PC-9 (cell line): ENCODE measurements at regions not wholly inside any gene's neighbourhood (a gene's known extent, or its start where the extent isn't known, plus 50 kb on each side); places are given as distances from the start of the nearest gene placed in this dataset.

Experiments used
- EZH2 ChIP-seq: fragments of 200-600 bp; sonication (generic); IDR thresholded peaks from 2 replicates; pipeline ENCODE4 v1.8.0; 2017; ENCODE audit warnings: antibody characterized with exemption, low read depth
- TF ChIP-seq, protein P1 (sequence below): fragments of 200-600 bp; sonication (generic); conservative IDR thresholded peaks from 2 replicates; pipeline ENCODE4 v1.6.1; 2017; ENCODE audit warnings: mixed run types, antibody characterized with exemption, mild to moderate bottlenecking, moderate library complexity

DNA sequence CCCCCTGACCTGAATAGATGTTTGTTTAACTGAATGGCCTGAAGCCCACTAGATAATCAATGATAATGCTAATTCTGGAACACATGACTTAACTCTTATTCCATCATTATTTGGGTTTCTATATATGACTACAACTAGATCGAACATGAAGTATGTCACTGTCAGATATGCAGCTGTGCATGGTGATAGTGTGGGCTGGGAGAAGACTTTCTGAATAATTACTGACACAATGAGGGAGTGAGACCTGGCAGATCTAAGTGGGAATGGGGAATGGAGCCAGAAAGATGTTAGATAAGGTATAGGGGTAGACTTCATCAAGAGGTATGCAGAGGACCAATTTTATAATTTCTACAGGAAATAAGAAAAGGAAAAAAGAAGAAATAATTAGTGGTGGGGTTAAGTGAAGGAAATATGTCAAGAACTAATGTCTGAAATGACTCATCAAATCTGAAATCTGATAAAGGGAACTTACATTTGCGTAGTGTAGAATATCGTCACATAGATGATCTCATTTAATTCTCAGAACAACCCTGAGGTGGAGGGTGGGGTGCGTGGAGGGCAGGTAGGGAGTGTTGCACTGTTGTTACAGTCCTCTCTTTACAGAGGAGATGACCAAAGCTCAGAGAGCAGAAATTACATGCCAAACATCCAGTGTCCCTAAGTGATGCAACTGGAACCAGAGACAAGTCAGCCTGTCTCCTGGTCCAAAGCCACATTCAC is 68.2 kb upstream of the EED start:
- TF ChIP-seq, protein P1, sequence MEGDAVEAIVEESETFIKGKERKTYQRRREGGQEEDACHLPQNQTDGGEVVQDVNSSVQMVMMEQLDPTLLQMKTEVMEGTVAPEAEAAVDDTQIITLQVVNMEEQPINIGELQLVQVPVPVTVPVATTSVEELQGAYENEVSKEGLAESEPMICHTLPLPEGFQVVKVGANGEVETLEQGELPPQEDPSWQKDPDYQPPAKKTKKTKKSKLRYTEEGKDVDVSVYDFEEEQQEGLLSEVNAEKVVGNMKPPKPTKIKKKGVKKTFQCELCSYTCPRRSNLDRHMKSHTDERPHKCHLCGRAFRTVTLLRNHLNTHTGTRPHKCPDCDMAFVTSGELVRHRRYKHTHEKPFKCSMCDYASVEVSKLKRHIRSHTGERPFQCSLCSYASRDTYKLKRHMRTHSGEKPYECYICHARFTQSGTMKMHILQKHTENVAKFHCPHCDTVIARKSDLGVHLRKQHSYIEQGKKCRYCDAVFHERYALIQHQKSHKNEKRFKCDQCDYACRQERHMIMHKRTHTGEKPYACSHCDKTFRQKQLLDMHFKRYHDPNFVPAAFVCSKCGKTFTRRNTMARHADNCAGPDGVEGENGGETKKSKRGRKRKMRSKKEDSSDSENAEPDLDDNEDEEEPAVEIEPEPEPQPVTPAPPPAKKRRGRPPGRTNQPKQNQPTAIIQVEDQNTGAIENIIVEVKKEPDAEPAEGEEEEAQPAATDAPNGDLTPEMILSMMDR: no peak
- TF ChIP-seq EZH2: no peak
